Activated naive CD8-positive, alpha-beta T cell treated with anti-CD3 and anti-CD28 coated beads, Interleukin-2, amount 50 U/mL, for 24 hours (primary cell): ENCODE measurements at regions not wholly inside any gene's neighbourhood (a gene's known extent, or its start where the extent isn't known, plus 50 kb on each side); places are given as distances from the start of the nearest gene placed in this dataset.

ENCODE experiments used
- ATAC-seq: fragments of 150-1000 bp; cut with Tn5 transposase; one replicate; pipeline ENCODE4 v1.10.0; 2021
- DNase-seq: peaks from one replicate; pipeline ENCODE4 v3.0.0; 2021
- H3K27ac Mint-ChIP-seq: one replicate; pipeline ENCODE4 v1.8.0; 2021; ENCODE audit warnings: mild to moderate bottlenecking, mixed read lengths
- H3K27me3 Mint-ChIP-seq: one replicate; pipeline ENCODE4 v1.8.0; 2021; ENCODE audit warnings: mixed read lengths
- H3K36me3 Mint-ChIP-seq: one replicate; pipeline ENCODE4 v1.8.0; 2021; ENCODE audit warnings: low read depth, mixed read lengths
- H3K4me1 Mint-ChIP-seq: one replicate; pipeline ENCODE4 v1.8.0; 2021; ENCODE audit warnings: mixed read lengths
- H3K4me3 Mint-ChIP-seq: one replicate; pipeline ENCODE4 v1.8.0; 2021; ENCODE audit warnings: mild to moderate bottlenecking, moderate library complexity, mixed read lengths
- H3K9me3 Mint-ChIP-seq: one replicate; pipeline ENCODE4 v1.8.0; 2021; ENCODE audit warnings: mixed read lengths

GRCh38 chr1:119308130-119308700 is 60.4 kb upstream of the HAO2 start:
- Mint-ChIP-seq H3K4me3 (no peak overlapping the region), H3K4me1 (no peaks in the 10 kb centered on the region), H3K27ac (no peak overlapping the region), H3K9me3 (no peaks in the 10 kb centered on the region), H3K27me3 (peaks cover 34% of the 10 kb centered on the region), H3K36me3 (no peaks in the 10 kb centered on the region)
- no peak for ATAC-seq
- DNase-seq = no peak

GRCh38 chr1:119308806-119309205 is 59.8 kb upstream of the HAO2 start:
- Mint-ChIP-seq H3K9me3 (no peaks in the 10 kb centered on the region), H3K27ac (no peak overlapping the region), H3K4me3 (no peak overlapping the region), H3K36me3 (no peaks in the 10 kb centered on the region), H3K27me3 (peaks cover 34% of the 10 kb centered on the region), H3K4me1 (no peaks in the 10 kb centered on the region)
- ATAC-seq = no peak
- no peak for DNase-seq

- H3K27me3 Mint-ChIP-seq = peaks cover 35% of the 10 kb centered on the region
- no peaks in the 10 kb centered on the region for H3K9me3 Mint-ChIP-seq
These were observed 58.3 kb upstream of the HAO2 start for GRCh38 chr1:119310301-119310700.

GRCh38 chr1:119312500-119312899 is 56.1 kb upstream of the HAO2 start:
- ATAC-seq (no peak), DNase-seq (no peak)
- Mint-ChIP-seq H3K4me1 (no peaks in the 10 kb centered on the region), H3K4me3 (no peak overlapping the region), H3K9me3 (no peaks in the 10 kb centered on the region), H3K36me3 (no peaks in the 10 kb centered on the region), H3K27ac (no peak overlapping the region), H3K27me3 (peaks cover 29% of the 10 kb centered on the region)

More at GRCh38 chr1:119310301-119310700, 58.3 kb upstream of the HAO2 start:
- no peaks in the 10 kb centered on the region for H3K4me1 Mint-ChIP-seq
- no peak overlapping the region for H3K4me3 Mint-ChIP-seq
- no peak for DNase-seq
- no peak overlapping the region for H3K27ac Mint-ChIP-seq
- no peaks in the 10 kb centered on the region for H3K36me3 Mint-ChIP-seq
- ATAC-seq = no peak

GRCh38 chr1:119314001-119314796 is 54.4 kb upstream of the HAO2 start:
- ATAC-seq = no peak
- Mint-ChIP-seq H3K9me3 (no peaks in the 10 kb centered on the region), H3K27ac (no peak overlapping the region), H3K27me3 (peaks cover 24% of the 10 kb centered on the region), H3K4me1 (no peaks in the 10 kb centered on the region), H3K4me3 (no peak overlapping the region), H3K36me3 (no peaks in the 10 kb centered on the region)
- no peak for DNase-seq

- Mint-ChIP-seq H3K4me3 (no peak overlapping the region), H3K4me1 (no peaks in the 10 kb centered on the region), H3K9me3 (no peaks in the 10 kb centered on the region), H3K27ac (no peak overlapping the region), H3K27me3 (peaks cover 7% of the 10 kb centered on the region), H3K36me3 (no peaks in the 10 kb centered on the region)
- ATAC-seq = no peak
- DNase-seq = no peak
These were observed 51.6 kb upstream of the HAO2 start for GRCh38 chr1:119316870-119317416.

GRCh38 chr1:119318466-119319309 is 49.9 kb upstream of the HAO2 start:
- peak; percentile 57 for ATAC-seq
- Mint-ChIP-seq H3K27ac (no peak overlapping the region), H3K36me3 (no peaks in the 10 kb centered on the region), H3K9me3 (no peaks in the 10 kb centered on the region), H3K4me3 (no peak overlapping the region), H3K27me3 (peaks cover 4% of the 10 kb centered on the region), H3K4me1 (peaks cover 3% of the 10 kb centered on the region)
- DNase-seq = no peak
